H9 (cell line): ENCODE measurements at regions not wholly inside any gene's neighbourhood (a gene's known extent, or its start where the extent isn't known, plus 50 kb on each side); places are given as distances from the start of the nearest gene placed in this dataset.

ENCODE experiments used
- DNase-seq: peaks from one replicate; pipeline ENCODE4 v3.0.0-alpha.2; 2017
- H2AFZ ChIP-seq: one replicate; pipeline ENCODE4 v1.6.1; 2013; ENCODE audit warnings: mild to moderate bottlenecking, low read length, control low read depth, moderate library complexity
- H2AK5ac ChIP-seq: 2 replicates; pipeline ENCODE4 v1.6.1; 2013; ENCODE audit warnings: low read length, control low read depth, mixed read lengths; ENCODE audit not compliant: insufficient read length
- H2BK120ac ChIP-seq: one replicate; pipeline ENCODE4 v1.6.1; 2013; ENCODE audit warnings: low read depth, mild to moderate bottlenecking, low read length, control low read depth, inconsistent platforms; ENCODE audit not compliant: poor library complexity, severe bottlenecking
- H2BK12ac ChIP-seq: 2 replicates; pipeline ENCODE4 v1.6.1; 2013; ENCODE audit warnings: low read length, control low read depth, mixed read lengths, low read depth; ENCODE audit not compliant: insufficient read length
- H2BK15ac ChIP-seq: 2 replicates; pipeline ENCODE4 v1.6.1; 2013; ENCODE audit warnings: low read depth, low read length, control low read depth
- H2BK20ac ChIP-seq: one replicate; pipeline ENCODE4 v1.6.1; 2013; ENCODE audit warnings: low read depth, mild to moderate bottlenecking, low read length, control low read depth, inconsistent platforms; ENCODE audit not compliant: poor library complexity, severe bottlenecking
- H2BK5ac ChIP-seq: 2 replicates; pipeline ENCODE4 v1.6.1; 2013; ENCODE audit warnings: low read length, control low read depth, mixed read lengths; ENCODE audit not compliant: insufficient read length
- H3K14ac ChIP-seq: 2 replicates; pipeline ENCODE4 v1.6.1; 2013; ENCODE audit warnings: low read length, control low read depth; ENCODE audit not compliant: insufficient read depth
- H3K18ac ChIP-seq: 2 replicates; pipeline ENCODE4 v1.6.1; 2013; ENCODE audit warnings: low read depth, mild to moderate bottlenecking, mixed read lengths, low read length, control low read depth; ENCODE audit not compliant: insufficient read length
- H3K23ac ChIP-seq: 2 replicates; pipeline ENCODE4 v1.6.1; 2013; ENCODE audit warnings: low read length, control low read depth, mixed read lengths, low read depth; ENCODE audit not compliant: insufficient read length
- H3K23me2 ChIP-seq: 2 replicates; pipeline ENCODE4 v1.6.1; 2013; ENCODE audit warnings: low read depth, mild to moderate bottlenecking, mixed read lengths, low read length, control low read depth; ENCODE audit not compliant: insufficient read length, poor library complexity, severe bottlenecking
- H3K27ac ChIP-seq: 2 replicates; pipeline ENCODE4 v1.5.1; 2013; ENCODE audit warnings: low read length, control low read depth, mixed read lengths, low read depth; ENCODE audit not compliant: insufficient read length
- H3K27me3 ChIP-seq: 2 replicates; pipeline ENCODE4 v1.6.1; 2013; ENCODE audit warnings: low read length, control low read depth, inconsistent platforms; ENCODE audit not compliant: insufficient read depth
- H3K4ac ChIP-seq: 2 replicates; pipeline ENCODE4 v1.6.1; 2013; ENCODE audit warnings: low read depth, mild to moderate bottlenecking, control low read depth, inconsistent platforms, low read length, moderate library complexity
- H3K4me1 ChIP-seq: 2 replicates; pipeline ENCODE4 v1.6.1; 2013; ENCODE audit warnings: low read length, control low read depth, inconsistent platforms; ENCODE audit not compliant: insufficient read depth
- H3K4me2 ChIP-seq: 2 replicates; pipeline ENCODE4 v1.6.1; 2013; ENCODE audit warnings: low read length, control low read depth, mixed read lengths; ENCODE audit not compliant: insufficient read length, insufficient read depth
- H3K56ac ChIP-seq: 2 replicates; pipeline ENCODE4 v1.6.1; 2013; ENCODE audit warnings: low read depth, mild to moderate bottlenecking, mixed read lengths, low read length, control low read depth; ENCODE audit not compliant: insufficient read length
- H3K79me1 ChIP-seq: 2 replicates; pipeline ENCODE4 v1.6.1; 2013; ENCODE audit warnings: low read depth, mild to moderate bottlenecking, moderate library complexity, low read length, control low read depth, inconsistent platforms; ENCODE audit not compliant: insufficient read depth, poor library complexity, severe bottlenecking
- H3K79me2 ChIP-seq: 2 replicates; pipeline ENCODE4 v1.6.1; 2013; ENCODE audit warnings: low read length, control low read depth, inconsistent platforms; ENCODE audit not compliant: insufficient read depth
- H3K9ac ChIP-seq: 2 replicates; pipeline ENCODE4 v1.6.1; 2013; ENCODE audit warnings: low read length, control low read depth, mixed read lengths; ENCODE audit not compliant: insufficient read length; ENCODE audit errors: extremely low read depth
- H3K9me3 ChIP-seq: one replicate; pipeline ENCODE4 v1.6.1; 2013; ENCODE audit warnings: low read depth, low read length, inconsistent platforms; ENCODE audit not compliant: control insufficient read depth
- H3T11ph ChIP-seq: one replicate; pipeline ENCODE4 v1.6.1; 2013; ENCODE audit warnings: mild to moderate bottlenecking, low read length, control low read depth, inconsistent platforms
- H4K20me1 ChIP-seq: one replicate; pipeline ENCODE4 v1.6.1; 2013; ENCODE audit not compliant: control insufficient read depth, insufficient read length, insufficient read depth
- H4K5ac ChIP-seq: 2 replicates; pipeline ENCODE4 v1.6.1; 2013; ENCODE audit warnings: low read depth, mild to moderate bottlenecking, mixed read lengths, low read length, control low read depth; ENCODE audit not compliant: insufficient read length
- H4K8ac ChIP-seq: replicated peaks from 2 replicates; pipeline ENCODE4 v1.6.1; 2013; ENCODE audit warnings: low read length, control low read depth, mixed read lengths, low read depth; ENCODE audit not compliant: insufficient read length
- H4K91ac ChIP-seq: 2 replicates; pipeline ENCODE4 v1.6.1; 2013; ENCODE audit warnings: low read depth, mild to moderate bottlenecking, moderate library complexity, mixed read lengths, low read length, control low read depth; ENCODE audit not compliant: insufficient read length
- H3K27ac Mint-ChIP-seq, 3 experiments: 2 replicates in 2 of 3; 3 replicates in 1 of 3; pipeline ENCODE4 v1.8.0; 2020 to 2021; ENCODE audit warnings: mixed read lengths in 3 of 3, mild to moderate bottlenecking in 1 of 3, moderate library complexity in 1 of 3
- H3K27me3 Mint-ChIP-seq: 2 replicates; pipeline ENCODE4 v1.8.0; 2021; ENCODE audit warnings: low read depth, mild to moderate bottlenecking, moderate library complexity, mixed read lengths
- H3K36me3 Mint-ChIP-seq, 3 experiments: 2 replicates in 2 of 3; 3 replicates in 1 of 3; pipeline ENCODE4 v1.8.0; 2020 to 2021; ENCODE audit warnings: low read depth in 3 of 3, mixed read lengths in 3 of 3; ENCODE audit not compliant: insufficient read depth in 1 of 3
- H3K4me1 Mint-ChIP-seq, 2 experiments: 2 replicates each; pipeline ENCODE4 v1.8.0; 2020; ENCODE audit warnings: mixed read lengths in 2 of 2
- H3K4me3 Mint-ChIP-seq, 2 experiments: 2 replicates in 1 of 2; 3 replicates in 1 of 2; pipeline ENCODE4 v1.8.0; 2020 to 2021; ENCODE audit warnings: mild to moderate bottlenecking in 2 of 2, mixed read lengths in 2 of 2, moderate library complexity in 1 of 2
- H3K9me3 Mint-ChIP-seq, 2 experiments: 2 replicates in 1 of 2; 3 replicates in 1 of 2; pipeline ENCODE4 v1.8.0; 2020; ENCODE audit warnings: mild to moderate bottlenecking in 2 of 2, mixed read lengths in 2 of 2, moderate library complexity in 1 of 2
- WGBS: extraction: QIAGEN DNeasy Blood & Tissue Kit; methylation state at CpG from one replicate; pipeline ENCODE4 v1.1.7; 2013; ENCODE audit warnings: missing lambda C conversion rate, low lambda C conversion rate, mixed read lengths; ENCODE audit not compliant: insufficient read length; ENCODE audit errors: extremely low coverage; 5-methylcytosine and 5-hydroxymethylcytosine counted together
- TF ChIP-seq, protein P1 (sequence below): fragments of 200-600 bp; sonication (generic); conservative IDR thresholded peaks from 3 replicates; pipeline ENCODE4 v1.8.0; 2021; ENCODE audit warnings: antibody characterized with exemption, mild to moderate bottlenecking

DNA sequence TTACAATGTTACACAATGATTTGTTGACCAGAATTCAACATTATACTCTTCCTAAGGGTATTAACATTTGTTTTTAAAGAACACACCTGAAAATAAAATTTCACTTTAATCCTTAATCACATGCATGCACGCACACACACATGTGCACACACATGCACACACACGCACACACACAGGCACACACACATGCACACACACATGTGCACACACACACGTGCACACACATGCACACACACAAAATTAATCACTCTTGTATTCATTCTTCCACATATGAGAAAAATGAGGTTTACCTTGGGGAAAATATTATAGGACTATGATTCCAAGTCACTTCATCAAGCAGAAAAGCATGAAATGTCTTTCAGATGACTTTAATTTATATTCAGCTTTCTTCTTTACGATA, 331.8 kb upstream of the PLD5 start:
- Histone ChIP-seq H3K27me3 (no peaks in the 10 kb centered on the region), H4K8ac (no peak overlapping the region), H3K79me1 (no peaks in the 10 kb centered on the region), H2BK12ac (no peak overlapping the region), H3K23me2 (no peaks in the 10 kb centered on the region), H4K91ac (no peak overlapping the region), H2AFZ (no peak overlapping the region), H4K20me1 (no peaks in the 10 kb centered on the region), H3K18ac (no peak overlapping the region), H3K27ac (no peak overlapping the region), H2BK15ac (no peak overlapping the region), H3K56ac (no peak overlapping the region), H2AK5ac (no peak overlapping the region), H2BK20ac (no peak overlapping the region), H4K5ac (no peak overlapping the region), H3K4me1 (no peaks in the 10 kb centered on the region), H3K23ac (no peak overlapping the region), H3K9ac (no peak overlapping the region), H2BK5ac (no peak overlapping the region), H3T11ph (no peak overlapping the region), H3K14ac (no peak overlapping the region), H3K9me3 (no peaks in the 10 kb centered on the region), H3K4me2 (no peak overlapping the region), H3K4ac (no peak overlapping the region), H3K79me2 (no peaks in the 10 kb centered on the region), H2BK120ac (no peak overlapping the region)
- Mint-ChIP-seq H3K27ac (no peak overlapping the region), H3K27me3 (peaks cover 3% of the 10 kb centered on the region), H3K4me1 (no peaks in the 10 kb centered on the region), H3K9me3 (peaks cover 0 to 5% of the 10 kb centered on the region in 2 experiments; a peak in 2 of 5 replicates), H3K36me3 (no peaks in the 10 kb centered on the region), H3K4me3 (no peak overlapping the region)
- WGBS = 100% methylated on average over 1 of the region's 4 CpGs
- TF ChIP-seq, protein P1, sequence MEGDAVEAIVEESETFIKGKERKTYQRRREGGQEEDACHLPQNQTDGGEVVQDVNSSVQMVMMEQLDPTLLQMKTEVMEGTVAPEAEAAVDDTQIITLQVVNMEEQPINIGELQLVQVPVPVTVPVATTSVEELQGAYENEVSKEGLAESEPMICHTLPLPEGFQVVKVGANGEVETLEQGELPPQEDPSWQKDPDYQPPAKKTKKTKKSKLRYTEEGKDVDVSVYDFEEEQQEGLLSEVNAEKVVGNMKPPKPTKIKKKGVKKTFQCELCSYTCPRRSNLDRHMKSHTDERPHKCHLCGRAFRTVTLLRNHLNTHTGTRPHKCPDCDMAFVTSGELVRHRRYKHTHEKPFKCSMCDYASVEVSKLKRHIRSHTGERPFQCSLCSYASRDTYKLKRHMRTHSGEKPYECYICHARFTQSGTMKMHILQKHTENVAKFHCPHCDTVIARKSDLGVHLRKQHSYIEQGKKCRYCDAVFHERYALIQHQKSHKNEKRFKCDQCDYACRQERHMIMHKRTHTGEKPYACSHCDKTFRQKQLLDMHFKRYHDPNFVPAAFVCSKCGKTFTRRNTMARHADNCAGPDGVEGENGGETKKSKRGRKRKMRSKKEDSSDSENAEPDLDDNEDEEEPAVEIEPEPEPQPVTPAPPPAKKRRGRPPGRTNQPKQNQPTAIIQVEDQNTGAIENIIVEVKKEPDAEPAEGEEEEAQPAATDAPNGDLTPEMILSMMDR = no peak
- no peak for DNase-seq
